ENCODE measurements at regions not wholly inside any gene's neighbourhood (a gene's known extent, or its start where the extent isn't known, plus 50 kb on each side); places are given as distances from the start of the nearest gene placed in this dataset.
"Not testable (repeated sequence)": the region's sequence is repeated elsewhere in the genome, so short reads cannot be mapped to it uniquely, and the experiment has no call there.

GRCh38 chr4:64821219-64821976 lies 412.1 kb upstream of the TECRL start:
- no peak for DNase-seq

GRCh38 chr4:64814616-64815015 lies 405.4 kb upstream of the TECRL start:
- no peak for DNase-seq

GRCh38 chr4:64807821-64808220 lies 398.6 kb upstream of the TECRL start:
- no peak for DNase-seq

- DNase-seq, result no peak
Measured at GRCh38 chr4:64799751-64800150, 390.5 kb upstream of the TECRL start.

- DNase-seq, result not testable (repeated sequence)
Measured at GRCh38 chr4:64798828-64799227, 389.6 kb upstream of the TECRL start.

- DNase-seq, result no peak
Measured at GRCh38 chr4:64796581-64796980, 387.3 kb upstream of the TECRL start.

- DNase-seq, result no peak
Measured at GRCh38 chr4:64784125-64784524, 374.9 kb upstream of the TECRL start.

GRCh38 chr4:64781737-64782326 lies 372.6 kb upstream of the TECRL start:
- DNase-seq, result peak in 1 of 5 donors; percentile 0

- DNase-seq, result no peak
Measured at GRCh38 chr4:64780664-64781063, 371.4 kb upstream of the TECRL start.

- DNase-seq, result no peak
Measured at GRCh38 chr4:64777286-64777685, 368.0 kb upstream of the TECRL start.

GRCh38 chr4:64776820-64777219 lies 367.6 kb upstream of the TECRL start:
- DNase-seq, result no peak

- DNase-seq, result no peak
Measured at GRCh38 chr4:64774626-64775025, 365.4 kb upstream of the TECRL start.

GRCh38 chr4:64771149-64771548 lies 361.9 kb upstream of the TECRL start:
- DNase-seq, result no peak

- no peak for DNase-seq
Measured at GRCh38 chr4:64767547-64767946, 358.3 kb upstream of the TECRL start.

GRCh38 chr4:64766565-64766964 lies 357.3 kb upstream of the TECRL start:
- DNase-seq, result no peak

- DNase-seq, result no peak
Measured at GRCh38 chr4:64756016-64756415, 346.8 kb upstream of the TECRL start.

GRCh38 chr4:64747919-64748715 lies 338.9 kb upstream of the TECRL start:
- no peak for DNase-seq

- DNase-seq, result no peak
Measured at GRCh38 chr4:64738240-64738639, 329.0 kb upstream of the TECRL start.

GRCh38 chr4:64737854-64738138 lies 328.5 kb upstream of the TECRL start:
- not testable (repeated sequence) for DNase-seq

- DNase-seq, result no peak
Measured at GRCh38 chr4:64737026-64737853, 328.0 kb upstream of the TECRL start.

- no peak for DNase-seq
Measured at GRCh38 chr4:64729561-64729960, 320.3 kb upstream of the TECRL start.

- DNase-seq, result no peak
Measured at GRCh38 chr4:64727960-64728359, 318.7 kb upstream of the TECRL start.

- DNase-seq, result not testable (repeated sequence)
Measured at GRCh38 chr4:64727391-64727790, 318.1 kb upstream of the TECRL start.
